HG03520 (cell line): ENCODE measurements at regions not wholly inside any gene's neighbourhood (a gene's known extent, or its start where the extent isn't known, plus 50 kb on each side); places are given as distances from the start of the nearest gene placed in this dataset.
A peak's percentile ranks its signal among the peaks of the same experiment; 100 is the strongest.

ENCODE experiments used
- ATAC-seq: cut with Tn5 transposase; IDR thresholded peaks from one replicate; pipeline ENCODE4 v1.9.1; 2021; ENCODE audit warnings: mild to moderate bottlenecking, moderate library complexity; ENCODE audit not compliant: unreplicated experiment

GRCh38 chr12:90333939-90334338 lies 621.0 kb downstream of the CCER1 start:
- no peak for ATAC-seq

GRCh38 chr12:90333424-90333823 lies 621.6 kb downstream of the CCER1 start:
- no peak for ATAC-seq

GRCh38 chr12:90331821-90332220 lies 623.2 kb downstream of the CCER1 start:
- ATAC-seq, result no peak

GRCh38 chr12:90331262-90331661 lies 622.6 kb upstream of the ATP2B1 start:
- ATAC-seq, result no peak

- ATAC-seq, result no peak
Observed at GRCh38 chr12:90327793-90328743, 619.4 kb upstream of the ATP2B1 start.

- no peak for ATAC-seq
Observed at GRCh38 chr12:90323217-90323616, 614.6 kb upstream of the ATP2B1 start.

GRCh38 chr12:90322006-90322405 lies 613.4 kb upstream of the ATP2B1 start:
- ATAC-seq, result no peak

GRCh38 chr12:90321369-90321768 lies 612.7 kb upstream of the ATP2B1 start:
- no peak for ATAC-seq

GRCh38 chr12:90311561-90311960 lies 602.9 kb upstream of the ATP2B1 start:
- no peak for ATAC-seq

- ATAC-seq, result no peak
Observed at GRCh38 chr12:90305379-90305778, 596.7 kb upstream of the ATP2B1 start.

- no peak for ATAC-seq
Observed at GRCh38 chr12:90304231-90304630, 595.6 kb upstream of the ATP2B1 start.

- no peak for ATAC-seq
Observed at GRCh38 chr12:90303771-90304170, 595.1 kb upstream of the ATP2B1 start.

GRCh38 chr12:90301561-90302133 lies 593.0 kb upstream of the ATP2B1 start:
- no peak for ATAC-seq

- no peak for ATAC-seq
Observed at GRCh38 chr12:90301095-90301494, 592.5 kb upstream of the ATP2B1 start.

- peak; percentile 9 for ATAC-seq
Observed at GRCh38 chr12:90299666-90300065, 591.0 kb upstream of the ATP2B1 start.

GRCh38 chr12:90299121-90299520 lies 590.5 kb upstream of the ATP2B1 start:
- ATAC-seq, result peak; percentile 96

- no peak for ATAC-seq
Observed at GRCh38 chr12:90298289-90298948, 589.8 kb upstream of the ATP2B1 start.

GRCh38 chr12:90295858-90296257 lies 587.2 kb upstream of the ATP2B1 start:
- ATAC-seq, result no peak

- ATAC-seq, result no peak
Observed at GRCh38 chr12:90292183-90292582, 583.5 kb upstream of the ATP2B1 start.

GRCh38 chr12:90290980-90291975 lies 582.6 kb upstream of the ATP2B1 start:
- ATAC-seq, result no peak

GRCh38 chr12:90287585-90287984 lies 578.9 kb upstream of the ATP2B1 start:
- no peak for ATAC-seq
